GM19240 (cell line): ENCODE measurements at regions not wholly inside any gene's neighbourhood (a gene's known extent, or its start where the extent isn't known, plus 50 kb on each side); places are given as distances from the start of the nearest gene placed in this dataset.

Experiments used
- DNase-seq: peaks from one replicate; pipeline ENCODE4 v3.0.0; 2011; ENCODE audit warnings: low spot score; ENCODE audit not compliant: insufficient read length

DNA sequence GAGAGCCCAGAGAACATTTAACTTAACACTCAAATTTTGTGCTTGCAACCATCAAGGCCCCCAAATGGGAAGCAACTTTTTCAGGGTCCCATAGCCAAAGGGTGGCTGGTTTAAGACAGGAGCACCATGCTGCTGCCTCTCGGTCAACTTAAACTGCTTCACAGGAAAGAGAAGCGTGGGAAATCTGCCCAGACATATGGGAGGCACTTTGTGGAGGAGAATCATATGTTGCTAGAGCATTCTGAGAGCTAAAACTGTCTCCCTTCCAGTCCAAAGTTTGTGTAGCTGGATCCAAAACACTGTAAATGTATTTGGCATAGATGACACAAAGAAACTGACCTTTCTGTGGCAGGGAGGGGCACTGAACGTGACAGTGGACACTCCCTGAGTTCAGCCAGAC lies 305.9 kb upstream of the RORA start:
- no peak for DNase-seq

DNA sequence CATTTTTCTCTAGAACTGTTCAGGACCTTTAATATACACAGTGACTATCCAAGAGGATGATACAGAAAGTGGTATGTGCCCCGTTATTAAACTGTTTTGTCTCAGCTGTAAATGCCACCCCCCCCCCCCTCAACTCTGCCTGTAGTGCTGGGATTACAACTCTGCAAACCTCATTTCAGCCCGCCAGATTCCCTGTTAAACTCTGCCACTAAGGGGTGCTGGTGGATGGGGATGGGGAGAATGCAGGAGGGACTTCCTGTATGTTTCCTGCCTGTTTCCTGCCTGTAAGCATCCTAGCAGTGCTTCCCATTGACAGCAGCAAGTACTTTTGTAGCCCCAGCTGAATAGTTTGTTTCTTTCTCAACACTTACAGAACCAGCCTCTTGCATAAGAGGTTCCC lies 301.7 kb upstream of the RORA start:
- no peak for DNase-seq

DNA sequence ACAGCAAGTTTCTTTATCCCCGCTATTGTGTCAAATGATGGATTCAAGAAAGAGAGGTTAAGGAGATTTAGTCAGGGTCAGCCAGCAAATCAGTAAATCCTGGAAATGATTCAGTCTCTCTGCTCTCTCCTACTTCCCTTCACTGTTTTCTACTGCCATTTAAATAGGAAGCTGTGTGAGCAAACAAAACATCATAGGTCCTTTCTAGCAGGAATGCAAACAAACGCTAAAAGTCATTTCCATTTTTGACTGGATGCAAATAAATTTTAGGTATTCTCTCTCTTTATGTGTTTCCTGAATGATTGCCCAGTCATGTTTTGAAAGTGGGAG lies 299.4 kb upstream of the RORA start:
- no peak for DNase-seq

DNA sequence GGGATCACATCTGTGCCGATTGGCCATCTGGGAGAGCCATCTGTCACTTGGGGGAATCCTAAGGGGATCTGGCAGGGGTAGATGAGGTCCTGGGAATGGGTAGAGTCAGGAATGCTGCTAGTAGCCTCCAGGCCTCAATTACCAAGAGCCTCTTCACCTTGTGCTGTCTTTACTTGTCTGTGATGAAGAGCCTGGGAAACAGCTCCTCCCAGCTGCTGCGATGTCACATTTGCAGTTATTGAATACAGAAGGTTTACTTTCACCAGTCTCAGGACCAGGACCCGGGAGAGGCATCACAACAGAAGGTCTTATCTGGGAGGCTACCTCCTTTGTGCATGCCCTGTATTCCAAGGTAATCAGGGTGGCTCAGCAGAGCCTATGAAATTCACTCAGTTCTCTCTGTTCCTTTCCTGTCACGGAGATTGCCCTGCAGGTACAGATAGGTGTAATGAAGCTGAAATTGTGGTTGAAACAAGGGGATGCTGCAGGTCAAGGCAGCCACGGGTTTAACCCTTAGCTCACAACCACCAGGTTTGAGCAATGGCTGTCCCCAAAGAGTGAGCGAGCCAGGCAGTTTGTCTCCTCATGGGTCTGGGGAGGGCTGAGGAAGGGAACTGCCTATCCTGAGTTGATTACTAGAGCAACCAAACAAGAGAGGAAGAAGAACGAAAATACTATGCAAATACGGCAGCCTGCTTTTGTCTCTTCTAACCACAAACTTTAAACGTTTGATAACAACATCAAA lies 298.9 kb upstream of the RORA start:
- no peak for DNase-seq

DNA sequence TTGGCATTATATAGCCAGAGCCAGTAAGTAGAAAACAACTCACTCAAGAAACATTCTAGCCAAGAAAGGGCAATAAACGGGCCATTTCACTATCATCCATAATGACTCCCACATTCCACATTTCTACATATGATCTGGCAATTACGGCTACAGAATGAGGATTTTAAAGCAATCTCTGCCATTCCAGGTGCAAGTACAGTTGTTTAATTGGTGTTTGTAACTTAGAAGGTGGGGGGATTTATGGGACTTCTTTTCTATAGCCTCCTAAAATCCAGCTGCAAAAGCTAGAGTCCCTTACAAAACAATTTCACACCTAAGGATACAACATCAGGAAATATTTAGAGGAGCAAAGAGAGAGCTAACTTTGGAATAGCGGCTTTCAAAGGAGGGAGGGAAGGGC lies 295.4 kb upstream of the RORA start:
- DNase-seq: no peak

DNA sequence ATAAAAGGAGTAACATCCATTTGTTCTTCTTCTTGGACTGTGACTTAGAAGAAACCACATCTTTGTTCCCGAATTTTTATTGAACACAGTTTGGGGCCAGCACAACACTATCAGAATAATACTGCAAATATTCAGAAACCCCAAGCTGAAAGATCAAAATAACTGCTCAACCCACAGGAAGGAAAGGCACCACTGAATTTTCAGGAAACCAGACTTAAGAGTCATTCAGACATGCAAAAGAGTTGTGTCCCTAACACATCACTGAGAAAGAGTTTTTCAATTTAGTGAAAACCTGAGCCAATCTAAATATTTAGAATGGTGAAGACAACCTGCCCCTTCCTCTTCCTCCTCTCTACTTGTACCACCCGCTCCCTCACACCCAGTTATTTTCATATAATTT lies 295.0 kb upstream of the RORA start:
- no peak for DNase-seq

DNA sequence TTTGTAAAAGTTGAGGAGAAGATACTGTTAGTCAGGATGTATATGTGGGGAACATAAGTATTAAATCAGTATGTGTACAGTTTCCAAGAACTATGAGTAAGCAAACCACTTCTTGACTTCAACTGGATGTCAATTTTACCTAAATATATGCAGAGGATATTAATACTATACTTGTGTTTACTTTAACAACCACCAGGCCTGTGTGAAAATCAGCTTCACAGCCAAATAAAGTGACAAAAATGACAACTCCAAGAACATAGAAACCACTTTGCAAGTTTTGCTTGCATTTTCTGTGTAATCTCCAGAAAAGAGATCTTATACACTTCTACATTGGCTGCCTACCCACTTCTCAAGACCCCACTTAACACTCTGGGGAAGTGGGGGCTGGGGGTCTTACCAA lies 293.3 kb upstream of the RORA start:
- no peak for DNase-seq

DNA sequence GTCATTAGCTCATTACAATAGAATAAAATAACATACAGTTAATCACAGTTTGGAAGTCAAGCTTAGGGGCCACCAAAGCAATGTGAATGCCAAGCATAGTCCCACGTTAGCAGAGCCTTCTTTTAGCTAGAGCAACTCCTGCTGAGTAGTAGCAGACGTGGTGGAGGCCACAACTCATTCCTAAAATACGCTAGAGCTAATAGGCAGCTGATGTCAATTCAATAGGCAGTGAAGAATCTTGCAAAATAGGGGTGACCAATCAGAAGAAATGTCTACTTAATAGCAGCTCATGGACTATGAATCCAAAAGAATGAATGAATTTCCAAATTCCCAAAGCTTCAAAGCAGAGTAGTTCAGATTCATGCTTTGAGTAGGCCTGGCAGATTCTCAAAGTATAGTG lies 292.9 kb upstream of the RORA start:
- DNase-seq: no peak

DNA sequence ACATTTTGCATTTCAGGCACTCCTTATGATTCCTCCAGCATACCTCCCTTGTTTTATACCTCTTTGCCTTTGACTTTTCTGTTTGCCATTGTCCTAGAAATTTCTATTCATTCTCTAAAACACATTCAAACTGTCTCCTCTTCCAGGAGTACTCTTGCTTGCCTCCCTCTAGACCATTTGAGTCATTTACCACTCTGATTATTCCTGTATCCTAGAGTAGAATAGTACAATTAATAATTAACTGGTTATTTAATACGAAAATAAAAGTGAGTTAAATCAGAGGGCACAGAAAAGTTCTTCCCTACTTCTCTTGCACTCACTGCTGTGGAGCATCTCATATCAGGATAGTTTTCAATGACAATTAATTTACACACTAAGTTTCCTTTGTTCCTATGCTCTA lies 290.2 kb upstream of the RORA start:
- DNase-seq: no peak

DNA sequence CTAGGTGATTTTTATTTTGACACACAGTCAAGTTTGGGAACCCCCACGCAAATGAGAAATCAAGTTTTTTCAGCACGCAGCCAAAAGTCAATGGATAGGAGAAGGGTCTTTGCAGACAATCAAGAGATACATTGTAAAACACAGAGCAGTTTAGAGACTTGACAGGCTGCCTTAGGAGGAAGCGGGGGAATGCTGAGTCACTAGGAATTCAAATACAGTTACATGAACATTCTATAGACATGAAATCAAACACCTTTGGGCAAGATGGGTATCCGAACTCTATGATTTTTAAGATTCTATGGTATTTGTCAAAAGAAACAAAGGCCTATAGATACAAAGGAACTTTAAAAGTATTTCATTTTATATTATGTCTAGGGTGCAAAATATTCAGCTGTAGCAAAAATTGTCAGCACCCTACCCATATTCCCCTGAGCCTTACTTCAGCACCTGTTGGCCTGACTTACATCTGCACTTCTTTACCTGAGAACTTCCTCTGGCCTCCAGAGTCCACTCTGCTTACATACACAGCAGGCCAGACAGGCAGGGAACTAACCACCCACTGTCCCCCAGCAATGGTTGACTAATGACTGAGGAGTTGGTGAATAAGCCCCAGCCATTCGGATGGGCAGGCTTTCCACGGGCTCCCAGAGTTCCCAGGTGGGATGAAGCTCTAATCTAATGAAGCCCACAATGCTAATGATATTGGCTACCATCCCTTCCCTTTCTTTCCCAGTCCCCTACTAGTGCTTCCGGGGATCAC lies 289.3 kb upstream of the RORA start:
- DNase-seq: no peak

DNA sequence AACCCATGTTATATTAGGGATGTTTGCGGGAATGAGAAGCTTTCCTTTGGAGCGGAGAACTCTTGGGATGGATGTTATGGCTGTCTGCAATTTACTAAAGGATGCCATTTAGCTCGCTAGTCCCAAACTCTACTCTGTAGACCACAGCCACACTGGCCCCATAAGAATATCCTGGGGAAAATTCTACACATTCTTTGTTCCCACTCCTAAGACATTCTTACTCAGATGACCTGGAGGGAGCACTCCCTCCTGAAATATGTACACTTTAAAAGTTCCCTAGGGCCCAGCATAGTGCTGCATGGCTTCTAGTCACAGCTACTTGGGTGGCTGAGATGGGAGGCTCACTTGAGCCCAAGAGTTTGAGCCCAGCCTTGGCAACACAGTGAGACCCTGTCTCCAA lies 288.7 kb upstream of the RORA start:
- no peak for DNase-seq

DNA sequence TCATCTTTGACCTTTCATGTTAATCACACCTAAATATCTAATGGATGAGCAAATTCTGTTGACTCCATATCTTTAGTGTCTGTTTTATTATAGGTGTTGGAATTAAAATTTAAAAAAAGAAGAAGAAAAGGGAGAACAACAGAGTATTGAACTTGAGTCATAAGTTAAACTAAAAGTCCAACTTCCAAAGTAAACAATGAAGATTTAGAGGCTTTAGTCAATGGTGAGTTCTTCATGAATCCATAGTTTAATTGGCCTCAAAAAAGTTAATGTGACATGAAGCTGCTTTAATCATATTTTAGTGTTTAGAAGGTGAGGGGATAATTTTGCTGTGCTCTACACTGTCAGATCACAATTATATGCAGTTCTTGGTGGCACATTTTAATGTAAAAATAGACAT lies 288.2 kb upstream of the RORA start:
- DNase-seq: no peak

DNA sequence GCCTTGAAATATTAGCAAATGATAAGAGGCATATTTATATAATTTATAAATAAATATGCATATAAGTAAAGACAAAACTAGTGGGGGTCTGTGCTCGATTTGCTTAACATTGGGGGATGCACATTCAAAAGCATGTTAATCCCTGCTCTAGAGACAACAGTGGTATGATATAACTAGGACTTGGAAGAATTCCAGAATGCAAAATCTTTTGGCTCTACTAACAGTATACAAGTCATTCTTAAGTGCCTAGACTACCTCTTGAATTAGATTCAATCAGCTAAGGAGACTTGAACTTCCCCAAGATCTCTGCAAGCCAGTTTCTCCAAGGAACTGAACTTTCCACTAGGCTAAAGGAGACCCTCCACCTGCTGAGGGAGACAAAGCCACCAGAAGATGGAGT lies 282.7 kb upstream of the RORA start:
- DNase-seq: no peak

DNA sequence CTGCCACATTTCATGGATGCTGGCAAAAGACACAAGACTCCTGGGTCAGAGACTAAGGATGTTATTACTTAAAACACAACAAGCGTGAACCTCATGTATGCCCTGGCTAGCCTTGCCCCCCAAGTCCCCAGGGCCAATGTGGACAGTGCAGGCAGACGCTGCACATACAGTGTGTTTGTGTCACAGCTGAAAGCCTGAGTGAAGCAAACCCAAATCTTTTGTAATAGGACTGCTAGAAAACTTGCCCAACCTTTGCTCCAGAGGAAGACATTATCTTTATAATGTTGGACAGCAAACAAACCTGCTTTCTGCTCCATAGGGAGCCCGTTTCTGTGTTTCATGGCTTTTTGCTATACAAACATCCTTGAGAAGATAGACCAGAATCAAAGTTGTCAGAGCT lies 282.0 kb upstream of the RORA start:
- no peak for DNase-seq

DNA sequence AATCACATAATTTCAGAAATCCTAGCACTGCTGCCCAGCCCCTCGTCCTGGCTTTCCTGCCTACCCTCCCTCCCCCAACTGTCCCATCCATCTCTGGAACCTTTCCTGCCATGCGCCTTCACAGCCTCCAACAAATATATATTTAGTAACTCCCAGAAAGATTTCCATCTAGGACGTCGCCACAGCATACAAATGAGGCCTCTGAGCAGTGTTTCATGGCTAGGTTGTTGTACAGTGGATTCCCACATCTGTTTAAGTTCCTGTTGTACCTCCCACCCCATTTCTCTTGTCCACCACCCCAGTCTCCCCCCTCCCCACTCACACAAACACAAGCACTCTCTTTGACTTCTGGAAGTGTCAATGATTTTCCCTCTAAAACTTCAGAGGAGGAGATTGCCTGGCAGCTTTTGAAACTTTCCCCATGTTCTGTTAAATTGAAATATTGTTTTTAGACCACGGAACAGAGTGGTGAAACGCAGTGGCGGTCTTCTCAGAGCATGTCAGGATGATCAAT lies 280.3 kb upstream of the RORA start:
- no peak for DNase-seq

DNA sequence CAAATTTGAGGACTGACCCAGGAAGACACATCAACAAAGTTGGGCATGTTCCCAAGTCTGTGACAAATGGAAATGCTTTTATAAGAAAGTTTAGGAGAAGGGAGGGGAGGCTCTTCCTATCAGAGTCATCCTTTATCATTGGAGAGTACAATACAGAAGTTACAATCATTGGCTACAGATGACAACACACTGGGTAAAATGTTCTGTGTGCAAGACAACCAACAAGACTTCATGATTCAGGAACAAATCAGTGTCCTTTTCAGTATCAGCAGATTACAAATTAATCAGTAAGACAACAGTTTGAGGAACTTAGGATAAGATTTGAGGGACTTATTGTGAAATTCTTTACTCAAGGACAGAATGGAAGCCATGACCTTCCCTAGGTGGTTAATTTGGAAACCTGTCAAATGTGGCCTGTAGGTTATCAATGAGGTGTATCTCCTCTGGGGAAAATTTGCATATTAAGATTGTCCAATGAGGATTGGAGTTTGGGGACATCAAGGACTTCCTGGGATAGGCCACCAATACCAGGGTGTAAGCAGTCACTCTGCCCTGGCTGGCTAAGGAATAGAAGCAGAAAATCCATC lies 274.4 kb upstream of the RORA start:
- DNase-seq: no peak

DNA sequence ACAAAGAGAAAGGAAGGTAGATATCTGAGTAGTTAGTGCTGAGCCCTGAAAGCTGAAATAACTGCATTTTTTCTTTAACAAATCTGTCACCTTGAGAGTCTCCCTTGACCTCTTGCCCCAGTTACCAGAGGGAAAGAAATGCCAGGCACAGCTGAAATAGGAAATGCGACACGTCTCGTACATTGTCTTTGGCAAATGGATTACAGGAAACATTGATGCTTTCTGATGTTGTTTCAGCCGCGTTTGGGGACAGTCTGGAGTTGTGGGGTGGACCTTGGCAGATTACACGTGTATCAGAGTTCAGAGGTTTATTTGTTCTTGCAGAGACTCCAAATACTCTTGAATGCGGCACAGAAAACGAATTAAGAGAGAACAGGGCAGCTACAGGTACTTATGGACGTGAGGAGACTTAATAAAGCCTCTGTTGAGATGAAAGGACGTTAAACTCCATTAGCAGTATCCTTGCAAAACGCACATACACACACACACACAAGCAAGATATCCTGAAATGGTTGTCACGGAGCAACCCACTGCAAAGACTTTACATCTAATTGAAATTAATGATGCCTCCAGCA lies 272.8 kb upstream of the RORA start:
- no peak for DNase-seq

DNA sequence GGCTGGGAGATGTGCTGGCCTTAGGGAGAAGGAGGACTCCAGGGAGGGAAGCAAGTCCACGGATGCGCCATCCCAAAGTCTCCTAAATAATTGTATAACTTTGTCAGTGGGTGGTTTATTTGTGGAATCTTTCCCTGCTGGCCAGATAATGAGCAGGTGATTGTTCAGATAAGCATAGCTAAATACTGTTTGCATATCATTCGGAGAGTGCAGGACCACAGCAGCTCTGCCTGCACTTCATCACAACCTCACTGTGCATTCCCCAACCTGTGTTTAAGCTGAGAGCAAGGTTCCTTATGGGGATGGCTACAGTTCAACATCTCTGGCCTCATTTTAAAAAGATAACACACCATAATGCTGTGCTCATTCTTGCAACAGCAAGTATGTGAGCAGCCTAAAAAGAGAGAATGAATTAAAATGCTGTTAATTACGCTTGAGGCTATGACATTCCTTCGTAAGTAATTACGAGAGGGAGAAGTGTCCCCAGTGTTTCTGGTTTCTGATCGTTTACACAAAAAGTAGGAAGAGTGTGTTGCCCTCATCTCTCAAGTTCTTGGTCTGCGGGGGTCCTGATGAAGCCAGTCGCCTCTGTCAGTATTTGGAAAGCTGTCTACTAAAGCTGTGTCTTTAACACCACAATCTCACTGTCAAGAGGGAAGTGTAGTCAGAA lies 272.0 kb upstream of the RORA start:
- DNase-seq: no peak

DNA sequence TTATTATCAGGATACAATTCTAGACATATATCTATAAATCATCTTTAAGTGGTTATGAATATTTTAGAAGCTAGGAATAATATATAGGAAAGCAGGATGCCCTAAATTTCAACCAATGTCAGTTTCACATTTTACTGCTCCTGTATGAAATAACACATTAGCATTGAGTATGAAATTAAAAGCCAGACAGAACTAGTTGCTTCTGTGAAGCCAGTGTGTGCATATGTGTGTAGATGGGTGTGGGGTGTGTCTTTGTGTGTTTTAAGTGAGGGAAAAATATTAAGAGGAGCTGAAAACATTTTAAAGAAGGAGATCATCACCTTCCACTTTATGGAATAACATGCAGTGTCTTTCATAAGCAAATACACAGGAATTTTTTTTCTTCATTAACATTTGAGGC lies 271.4 kb upstream of the RORA start:
- DNase-seq: no peak

DNA sequence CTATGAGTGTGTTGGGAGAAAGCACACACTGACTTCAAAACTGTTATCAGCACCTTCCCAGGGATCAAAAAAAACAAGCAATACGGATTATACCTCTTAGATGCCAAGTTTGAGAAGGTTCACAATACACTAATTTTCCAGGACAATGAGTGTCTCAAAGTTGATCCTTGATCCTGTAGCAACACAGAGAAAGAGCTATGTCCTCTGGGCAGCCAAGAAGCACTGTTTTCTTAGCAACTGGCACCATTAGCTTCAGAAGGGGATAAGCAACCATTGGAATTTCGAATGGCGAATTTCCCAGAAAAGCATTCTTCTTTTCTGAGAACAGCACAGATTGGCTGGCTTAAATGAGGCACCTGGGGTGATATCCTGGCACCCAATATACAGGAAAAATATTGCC lies 270.3 kb upstream of the RORA start:
- DNase-seq: no peak

DNA sequence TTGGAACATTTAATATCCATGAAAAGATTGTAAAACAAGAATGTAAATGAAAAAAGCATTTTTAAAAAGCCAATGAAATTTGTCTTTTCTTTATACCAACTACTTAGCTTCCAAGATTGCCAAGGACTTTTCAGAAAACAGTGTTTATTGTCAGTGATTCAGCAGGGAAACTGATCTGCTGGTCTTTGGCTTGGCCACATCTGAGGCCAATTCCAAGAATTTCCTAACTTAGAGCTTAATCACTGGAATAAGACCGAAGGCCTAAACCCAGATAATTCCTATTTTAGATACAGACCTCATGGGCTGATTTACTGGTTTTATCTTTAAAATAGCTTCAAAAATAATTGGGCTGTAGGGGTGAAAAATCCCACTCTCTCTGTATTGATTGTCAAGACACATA lies 260.5 kb upstream of the RORA start:
- no peak for DNase-seq

DNA sequence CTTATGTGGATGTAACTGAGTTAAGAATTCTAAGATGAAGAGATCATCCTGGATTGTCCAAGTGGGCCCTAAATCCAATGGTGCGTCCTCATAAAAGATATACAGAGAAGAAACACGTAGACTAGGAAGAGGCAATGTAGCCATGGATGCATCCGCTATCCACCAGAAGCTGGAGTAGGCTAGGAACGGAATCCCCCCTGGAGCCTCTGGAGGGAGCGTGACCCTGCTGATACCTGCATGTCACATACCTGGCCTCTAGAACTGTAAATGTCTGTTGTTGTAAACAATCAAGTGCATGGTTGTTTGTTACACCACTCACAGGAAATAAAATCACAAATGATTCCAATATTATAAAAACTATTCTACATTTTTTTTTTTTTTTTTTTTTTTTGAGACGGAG lies 254.5 kb upstream of the RORA start:
- no peak for DNase-seq
